ENCODE measurements at regions not wholly inside any gene's neighbourhood (a gene's known extent, or its start where the extent isn't known, plus 50 kb on each side); places are given as distances from the start of the nearest gene placed in this dataset.
A peak's percentile ranks its signal among the peaks of the same experiment; 100 is the strongest.

DNA sequence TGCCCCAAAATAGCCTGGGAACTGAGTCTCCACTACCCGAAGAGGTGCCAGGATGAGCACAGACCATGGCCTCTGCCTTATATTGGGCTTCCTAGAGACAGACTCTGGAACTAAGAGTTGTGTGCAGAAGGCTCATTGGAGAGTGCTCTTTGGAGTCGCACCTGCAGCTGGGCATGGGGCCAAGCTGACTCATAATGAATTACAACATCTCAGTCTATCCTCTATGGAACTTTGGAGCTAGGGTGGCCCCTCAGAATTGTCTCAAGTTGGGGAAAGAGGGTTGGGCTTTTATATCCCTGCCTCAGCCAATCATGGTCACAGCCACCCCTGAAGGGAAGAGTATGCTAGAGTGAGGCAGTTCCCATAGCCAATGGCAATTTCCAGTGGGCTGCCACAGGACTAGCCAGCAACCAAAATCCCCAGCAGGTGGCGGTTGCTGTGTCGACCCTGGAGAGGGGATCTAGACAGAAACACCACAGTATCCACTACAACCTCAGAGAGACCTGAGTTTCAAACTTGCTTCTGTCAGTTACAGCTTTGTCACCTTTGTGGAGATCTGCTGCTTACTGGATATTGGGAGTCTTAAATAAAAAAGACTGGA is 93.8 kb downstream of the DMRTA2 start:
- H3K27me3 ChIP-seq, result peaks cover 4% of the 10 kb centered on the region; the same call in 1 of the 2 replicates
- no peaks in the 10 kb centered on the region for H3K36me3 ChIP-seq
- H3K4me3 ChIP-seq, result no peak overlapping the region
- no peaks in the 10 kb centered on the region for H3K4me1 ChIP-seq
- H3K9me3 ChIP-seq (replicated peaks), result no peaks in the 10 kb centered on the region
- no peak for DNase-seq
- no peak overlapping the region for H3K27ac ChIP-seq

GRCh38 chr1:50328552-50328951 is 94.7 kb downstream of the DMRTA2 start:
- H3K9me3 ChIP-seq (replicated peaks), result no peaks in the 10 kb centered on the region
- DNase-seq, result no peak
- no peaks in the 10 kb centered on the region for H3K4me1 ChIP-seq
- H3K27ac ChIP-seq, result no peak overlapping the region
- H3K4me3 ChIP-seq, result no peak overlapping the region
- H3K36me3 ChIP-seq, result no peaks in the 10 kb centered on the region
- H3K27me3 ChIP-seq, result peaks cover 4% of the 10 kb centered on the region; the same call in 1 of the 2 replicates

DNA sequence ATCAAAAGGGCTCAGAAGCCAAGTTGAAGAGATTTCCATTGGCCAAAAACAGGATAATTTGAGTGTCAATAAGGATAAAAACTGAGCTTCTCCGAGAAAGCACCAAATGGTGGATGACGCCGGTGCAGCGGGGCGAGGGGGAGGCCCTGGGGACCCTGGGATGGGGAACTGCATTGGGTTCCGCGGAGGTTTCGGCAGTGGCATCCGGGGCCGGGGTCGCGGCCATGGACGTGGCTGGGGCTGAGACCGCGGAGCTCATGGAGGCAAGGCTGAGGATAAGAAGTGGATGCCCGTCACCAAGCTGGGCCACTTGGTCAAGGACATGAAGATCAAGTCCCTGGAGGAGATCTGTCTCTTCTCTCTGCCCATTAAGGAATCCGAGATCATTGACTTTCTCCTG is 97.2 kb downstream of the DMRTA2 start:
- DNase-seq, result no peak
- Histone ChIP-seq H3K27me3 (peaks cover 4% of the 10 kb centered on the region; the same call in 1 of the 2 replicates), H3K4me3 (no peak overlapping the region), H3K27ac (no peak overlapping the region), H3K4me1 (peaks cover under 1% of the 10 kb centered on the region; the same call in 1 of the 2 replicates), H3K36me3 (no peaks in the 10 kb centered on the region), H3K9me3 (replicated peaks) (no peaks in the 10 kb centered on the region)

- no peak for DNase-seq
Observed at GRCh38 chr1:50322579-50322978, 100.7 kb downstream of the DMRTA2 start.

GRCh38 chr1:50318428-50318827 is 104.8 kb downstream of the DMRTA2 start:
- no peak for DNase-seq
- Histone ChIP-seq H3K36me3 (no peaks in the 10 kb centered on the region), H3K4me1 (peaks cover 13% of the 10 kb centered on the region), H3K4me3 (no peak overlapping the region), H3K27ac (no peak overlapping the region), H3K9me3 (replicated peaks) (no peaks in the 10 kb centered on the region), H3K27me3 (no peaks in the 10 kb centered on the region)

More at GRCh38 chr1:50322579-50322978, 100.7 kb downstream of the DMRTA2 start:
- no peaks in the 10 kb centered on the region for H3K36me3 ChIP-seq
- H3K4me3 ChIP-seq, result no peak overlapping the region
- peaks cover 4% of the 10 kb centered on the region; the same call in 1 of the 2 replicates for H3K27me3 ChIP-seq
- H3K9me3 ChIP-seq (replicated peaks), result no peaks in the 10 kb centered on the region
- H3K27ac ChIP-seq, result no peak overlapping the region
- H3K4me1 ChIP-seq, result peaks cover 13% of the 10 kb centered on the region

DNA sequence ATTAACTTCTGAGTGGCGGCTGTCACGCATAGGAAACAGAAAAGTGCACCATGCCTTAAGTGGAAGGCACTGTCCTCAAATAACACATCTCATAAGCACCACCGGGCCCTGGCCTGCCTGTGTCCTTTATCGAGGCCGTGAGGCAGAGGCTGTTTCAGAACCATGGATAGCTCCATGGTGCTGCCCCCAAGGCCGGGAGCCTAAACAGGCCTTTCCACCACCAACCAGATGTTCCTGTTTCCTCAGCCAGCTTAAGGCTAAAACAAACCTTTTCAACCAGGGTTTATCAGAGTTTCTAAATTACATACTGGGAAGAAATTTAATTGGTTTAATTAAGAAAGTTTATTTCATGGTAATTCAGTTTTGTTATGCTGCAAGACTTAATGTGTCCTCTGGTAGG is 114.4 kb downstream of the DMRTA2 start:
- H3K4me3 ChIP-seq, result no peak overlapping the region
- H3K4me1 ChIP-seq, result no peaks in the 10 kb centered on the region
- no peaks in the 10 kb centered on the region for H3K9me3 ChIP-seq (replicated peaks)
- H3K27ac ChIP-seq, result no peak overlapping the region
- peak; percentile 70 to 88 for DNase-seq
- H3K36me3 ChIP-seq, result no peaks in the 10 kb centered on the region
- H3K27me3 ChIP-seq, result no peaks in the 10 kb centered on the region

DNA sequence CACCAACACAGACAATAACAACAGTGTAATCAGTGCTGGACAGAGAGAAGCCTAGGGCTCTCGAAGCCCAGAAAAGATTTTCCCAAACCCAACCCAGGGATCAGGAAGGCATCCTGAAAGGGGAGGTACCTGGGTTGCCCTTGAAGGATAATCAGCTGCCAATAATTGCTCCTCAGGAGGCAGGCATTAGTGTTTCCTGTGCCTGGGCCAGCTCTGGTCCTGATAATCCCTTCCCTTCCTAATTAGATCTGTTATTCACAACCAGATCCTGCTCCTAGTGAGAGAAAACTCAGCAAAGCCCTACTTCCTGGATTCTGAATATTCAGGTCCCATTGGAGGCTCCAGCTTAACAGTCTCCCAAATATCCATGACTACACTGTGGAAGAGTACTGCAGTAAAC is 117.4 kb downstream of the DMRTA2 start:
- H3K27me3 ChIP-seq, result no peaks in the 10 kb centered on the region
- no peak overlapping the region for H3K4me3 ChIP-seq
- H3K27ac ChIP-seq, result no peak overlapping the region
- no peaks in the 10 kb centered on the region for H3K9me3 ChIP-seq (replicated peaks)
- H3K36me3 ChIP-seq, result no peaks in the 10 kb centered on the region
- no peak for DNase-seq
- H3K4me1 ChIP-seq, result no peaks in the 10 kb centered on the region

DNA sequence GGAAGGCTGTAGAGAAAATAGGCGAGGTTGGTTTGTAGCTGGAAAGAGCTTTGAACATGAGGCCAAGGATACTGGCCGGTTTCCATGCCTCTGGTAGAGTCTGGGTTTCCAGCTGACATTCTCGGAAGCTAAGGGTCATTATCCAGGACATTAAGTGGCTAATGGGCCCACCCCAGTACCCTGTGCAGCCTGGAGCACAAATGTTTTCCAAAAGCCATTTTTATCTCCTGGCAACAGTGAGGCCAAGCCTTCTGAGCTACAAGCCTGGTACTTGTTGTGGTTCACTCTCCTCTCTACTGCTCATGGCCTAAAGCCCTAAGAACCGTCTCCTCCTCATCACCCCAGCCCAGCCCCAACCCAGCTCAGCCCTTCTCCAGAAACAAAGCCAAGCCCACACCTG is 122.9 kb downstream of the DMRTA2 start:
- no peak for DNase-seq
- H3K27me3 ChIP-seq, result no peaks in the 10 kb centered on the region
- no peaks in the 10 kb centered on the region for H3K9me3 ChIP-seq (replicated peaks)
- H3K27ac ChIP-seq, result no peak overlapping the region
- no peak overlapping the region for H3K4me3 ChIP-seq
- H3K36me3 ChIP-seq, result no peaks in the 10 kb centered on the region
- no peaks in the 10 kb centered on the region for H3K4me1 ChIP-seq

GRCh38 chr1:50295566-50295965 is 127.7 kb downstream of the DMRTA2 start:
- Histone ChIP-seq H3K4me1 (peaks cover 5% of the 10 kb centered on the region; the same call in 1 of the 2 replicates), H3K27me3 (no peaks in the 10 kb centered on the region), H3K27ac (no peak overlapping the region), H3K4me3 (no peak overlapping the region), H3K36me3 (no peaks in the 10 kb centered on the region), H3K9me3 (replicated peaks) (no peaks in the 10 kb centered on the region)
- no peak for DNase-seq

DNA sequence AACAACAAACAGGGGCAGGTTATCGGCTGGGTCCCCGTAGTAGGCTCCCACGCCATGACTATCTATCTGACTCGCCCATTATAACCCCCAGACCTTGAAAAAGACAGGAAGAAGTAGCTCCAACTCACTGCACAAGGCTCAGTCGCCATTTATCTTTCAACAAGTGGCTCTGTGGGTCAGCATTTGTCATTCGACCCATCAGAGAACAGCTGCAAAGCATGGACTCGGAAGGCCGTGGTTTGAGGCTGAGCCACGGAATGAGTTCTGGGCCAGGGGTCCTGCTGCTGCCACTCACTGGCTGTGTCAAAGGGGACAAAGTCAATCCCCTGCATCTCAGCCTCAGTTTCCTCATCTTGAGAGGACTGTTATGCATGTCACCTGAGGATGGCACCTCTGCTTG is 131.0 kb downstream of the DMRTA2 start:
- Histone ChIP-seq H3K4me1 (peaks cover 5% of the 10 kb centered on the region; the same call in 1 of the 2 replicates), H3K27ac (no peak overlapping the region), H3K4me3 (no peak overlapping the region), H3K9me3 (replicated peaks) (no peaks in the 10 kb centered on the region), H3K27me3 (no peaks in the 10 kb centered on the region), H3K36me3 (no peaks in the 10 kb centered on the region)
- DNase-seq, result peak; percentile 31 to 57

DNA sequence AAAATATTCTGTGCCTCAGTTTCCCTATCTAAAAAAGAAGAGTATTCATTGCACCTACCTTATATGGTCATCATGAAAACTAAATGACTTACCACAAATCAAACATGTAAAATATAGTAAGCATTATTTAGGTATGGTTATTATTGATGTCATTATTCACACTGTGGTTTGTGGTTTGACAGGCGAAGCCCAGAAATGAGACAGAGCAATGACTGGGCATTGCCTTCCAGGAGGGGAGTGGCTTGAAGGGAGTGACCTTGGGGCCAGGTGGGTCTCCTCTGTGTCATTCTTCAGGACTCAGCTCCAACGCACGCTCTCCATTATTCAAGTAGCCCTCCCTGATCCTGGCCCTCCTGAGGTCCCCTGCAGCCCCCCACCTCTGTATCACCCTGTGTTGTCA is 133.7 kb downstream of the DMRTA2 start:
- H3K4me1 ChIP-seq, result peaks cover 5% of the 10 kb centered on the region; the same call in 1 of the 2 replicates
- no peaks in the 10 kb centered on the region for H3K9me3 ChIP-seq (replicated peaks)
- H3K36me3 ChIP-seq, result no peaks in the 10 kb centered on the region
- H3K27ac ChIP-seq, result no peak overlapping the region
- no peak for DNase-seq
- no peaks in the 10 kb centered on the region for H3K27me3 ChIP-seq
- H3K4me3 ChIP-seq, result no peak overlapping the region

DNA sequence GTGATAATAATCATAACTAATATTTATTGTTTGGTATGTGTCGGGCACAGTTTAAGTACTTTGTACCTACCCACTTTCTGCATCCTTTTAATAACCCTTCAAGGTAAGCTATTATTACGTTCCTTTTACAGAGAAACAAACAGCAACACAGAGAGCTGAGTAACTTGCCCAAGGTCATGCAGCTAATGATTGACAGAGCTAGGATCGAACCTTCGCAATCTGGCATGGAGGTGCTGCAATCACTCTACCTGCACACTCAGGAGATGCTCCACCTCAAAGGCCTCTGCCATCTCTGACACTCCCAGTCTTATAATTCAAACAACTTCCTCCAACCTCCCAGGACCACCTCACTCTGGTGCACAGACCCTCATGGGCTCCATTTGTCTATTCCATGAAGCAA is 137.2 kb downstream of the DMRTA2 start:
- H3K9me3 ChIP-seq (replicated peaks), result no peaks in the 10 kb centered on the region
- no peak overlapping the region for H3K27ac ChIP-seq
- no peaks in the 10 kb centered on the region for H3K36me3 ChIP-seq
- no peak for DNase-seq
- no peak overlapping the region for H3K4me3 ChIP-seq
- H3K27me3 ChIP-seq, result no peaks in the 10 kb centered on the region
- no peaks in the 10 kb centered on the region for H3K4me1 ChIP-seq

- no peak overlapping the region for H3K27ac ChIP-seq
- no peaks in the 10 kb centered on the region; the same call in 1 of the 2 replicates for H3K27me3 ChIP-seq
- H3K9me3 ChIP-seq (replicated peaks), result no peaks in the 10 kb centered on the region
- no peaks in the 10 kb centered on the region for H3K4me1 ChIP-seq
- DNase-seq, result peak; percentile 48 to 67
- H3K4me3 ChIP-seq, result no peak overlapping the region
- no peaks in the 10 kb centered on the region for H3K36me3 ChIP-seq
Observed at GRCh38 chr1:50279622-50280330, 143.5 kb downstream of the DMRTA2 start.

DNA sequence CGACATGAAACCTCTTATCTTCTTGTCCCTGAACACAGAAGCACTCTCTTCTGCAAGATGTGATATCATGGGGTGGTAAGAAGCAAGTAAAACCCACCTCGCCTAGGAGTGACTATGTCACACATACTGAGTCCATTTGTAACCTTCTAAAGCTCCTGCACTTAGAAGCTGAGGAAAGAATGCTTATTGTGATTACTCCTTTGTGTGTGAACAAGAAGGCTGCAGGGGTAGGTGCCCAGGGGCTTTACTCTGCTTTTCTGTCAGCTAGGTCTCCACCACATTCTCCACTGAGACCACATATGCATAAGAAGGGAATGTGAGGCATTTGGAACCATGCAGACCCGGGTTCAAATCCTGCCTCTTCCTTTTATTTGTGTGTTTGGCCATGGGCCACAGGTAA is 144.3 kb downstream of the DMRTA2 start:
- DNase-seq, result no peak
- no peak overlapping the region for H3K27ac ChIP-seq

DNA sequence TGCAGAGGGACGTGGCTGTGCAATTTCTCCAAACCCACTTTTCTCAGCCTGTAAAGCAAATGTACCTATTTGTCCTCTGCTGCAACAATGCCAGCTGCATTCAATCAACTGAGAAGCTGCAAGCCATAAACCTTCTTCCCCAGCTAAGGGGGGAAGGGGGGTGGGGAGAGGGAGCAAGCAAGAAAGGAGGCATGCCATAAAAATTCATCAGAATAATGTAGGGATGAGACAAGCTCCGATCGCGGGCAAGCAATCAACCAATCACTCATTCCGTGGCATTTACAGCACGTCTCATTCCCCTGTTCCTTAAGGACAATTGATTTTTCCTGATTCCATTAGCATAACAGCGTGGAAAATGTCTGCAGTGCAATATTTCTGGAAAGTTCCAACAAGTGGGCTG is 144.8 kb downstream of the DMRTA2 start:
- no peaks in the 10 kb centered on the region for H3K9me3 ChIP-seq (replicated peaks)
- no peak overlapping the region for H3K4me3 ChIP-seq
- H3K27me3 ChIP-seq, result no peaks in the 10 kb centered on the region; the same call in 1 of the 2 replicates
- no peak overlapping the region for H3K27ac ChIP-seq
- H3K36me3 ChIP-seq, result no peaks in the 10 kb centered on the region
- H3K4me1 ChIP-seq, result no peaks in the 10 kb centered on the region
- DNase-seq, result no peak

More for the DNA sequence above, 144.3 kb downstream of the DMRTA2 start:
- Histone ChIP-seq H3K36me3 (no peaks in the 10 kb centered on the region), H3K4me1 (no peaks in the 10 kb centered on the region), H3K9me3 (replicated peaks) (no peaks in the 10 kb centered on the region), H3K4me3 (no peak overlapping the region), H3K27me3 (no peaks in the 10 kb centered on the region; the same call in 1 of the 2 replicates)
